ENCODE measurements at regions not wholly inside any gene's neighbourhood (a gene's known extent, or its start where the extent isn't known, plus 50 kb on each side); places are given as distances from the start of the nearest gene placed in this dataset.

DNA sequence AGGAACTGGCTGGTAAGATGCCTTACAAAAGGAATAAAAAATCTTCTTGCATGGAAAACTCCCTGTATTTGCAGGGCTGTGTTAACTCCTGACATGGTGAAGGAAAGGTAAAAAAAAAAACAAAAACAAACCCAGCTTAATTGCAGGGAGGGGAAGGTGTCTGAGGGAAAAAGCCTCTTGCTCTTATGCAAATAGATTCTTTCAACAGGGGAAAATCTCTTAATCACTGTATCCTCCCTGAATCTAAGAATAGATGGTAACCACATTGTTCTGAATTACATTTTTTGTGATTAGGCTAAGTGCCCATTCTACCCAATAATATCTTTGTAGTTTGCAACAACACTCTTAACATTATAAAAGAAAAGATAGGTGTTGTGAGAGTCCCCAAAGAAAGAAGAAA is 172.6 kb downstream of the RBM46 start:
- no peak overlapping the region for H3K4me3 Mint-ChIP-seq
- CTCF ChIA-PET, result no interaction called here
- H3K27me3 Mint-ChIP-seq (ENCODE audit: low read depth), result no peaks in the 10 kb centered on the region
- no peak overlapping the region for H3K27ac Mint-ChIP-seq
- no peaks in the 10 kb centered on the region for H3K4me1 Mint-ChIP-seq (ENCODE audit: low read depth)
- intact Hi-C loops (cut with micrococcal nuclease), result no loop called here
- H3K9me3 Mint-ChIP-seq, result peaks cover 10% of the 10 kb centered on the region
- DNase-seq, result no peak
- H3K36me3 Mint-ChIP-seq (ENCODE audit: low read depth), result no peaks in the 10 kb centered on the region

DNA sequence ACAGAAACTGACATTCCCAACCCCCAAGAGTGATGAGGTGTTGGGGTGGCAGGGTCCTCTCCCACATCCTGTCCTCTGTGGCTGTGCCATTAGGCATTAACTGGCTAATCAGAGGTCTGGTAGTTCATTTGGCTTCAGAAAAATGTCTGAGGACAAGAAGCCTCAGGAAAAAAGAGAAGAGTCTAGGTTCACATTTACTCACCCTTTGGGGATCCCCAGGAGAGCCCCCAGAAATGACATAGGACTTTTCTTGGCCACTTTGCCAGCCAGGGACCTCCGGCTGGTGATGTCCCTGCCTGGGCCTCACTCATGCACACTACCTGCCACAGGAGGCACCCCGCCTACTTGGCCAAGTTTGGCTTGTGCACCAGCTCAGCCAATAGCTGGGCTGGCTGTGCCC is 173.0 kb downstream of the RBM46 start:
- peaks cover 10% of the 10 kb centered on the region for H3K9me3 Mint-ChIP-seq
- no peak for DNase-seq
- CTCF ChIA-PET, result no interaction called here
- intact Hi-C loops (cut with micrococcal nuclease), result no loop called here
- H3K27ac Mint-ChIP-seq, result no peak overlapping the region
- H3K4me3 Mint-ChIP-seq, result no peak overlapping the region
- H3K4me1 Mint-ChIP-seq (ENCODE audit: low read depth), result no peaks in the 10 kb centered on the region
- no peaks in the 10 kb centered on the region for H3K36me3 Mint-ChIP-seq (ENCODE audit: low read depth)
- no peaks in the 10 kb centered on the region for H3K27me3 Mint-ChIP-seq (ENCODE audit: low read depth)

DNA sequence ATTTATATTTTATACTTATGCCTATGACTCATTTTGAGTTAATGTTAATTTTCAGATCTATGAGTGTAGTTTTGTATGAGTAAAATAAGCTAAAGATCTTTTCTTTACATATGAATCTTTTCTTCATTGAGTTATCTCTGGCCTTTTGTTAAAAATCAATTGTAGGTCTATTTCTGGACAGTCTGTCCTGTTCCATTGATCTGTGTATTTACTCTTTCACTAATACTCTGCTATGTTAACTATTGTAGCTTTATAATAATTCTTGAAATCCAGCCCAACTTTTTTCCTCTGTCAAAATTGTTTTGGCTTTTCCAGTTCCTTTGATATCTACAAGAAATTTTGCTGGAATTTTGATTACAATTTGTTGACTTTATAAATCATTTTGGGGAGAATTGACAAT is 177.0 kb downstream of the RBM46 start:
- CTCF ChIA-PET, result no interaction called here
- Mint-ChIP-seq H3K4me1 (ENCODE audit: low read depth) (no peaks in the 10 kb centered on the region), H3K27ac (no peak overlapping the region), H3K36me3 (ENCODE audit: low read depth) (no peaks in the 10 kb centered on the region), H3K27me3 (ENCODE audit: low read depth) (no peaks in the 10 kb centered on the region), H3K4me3 (no peak overlapping the region), H3K9me3 (peaks cover 4% of the 10 kb centered on the region)
- DNase-seq, result no peak
- intact Hi-C loops (cut with micrococcal nuclease), result no loop called here

DNA sequence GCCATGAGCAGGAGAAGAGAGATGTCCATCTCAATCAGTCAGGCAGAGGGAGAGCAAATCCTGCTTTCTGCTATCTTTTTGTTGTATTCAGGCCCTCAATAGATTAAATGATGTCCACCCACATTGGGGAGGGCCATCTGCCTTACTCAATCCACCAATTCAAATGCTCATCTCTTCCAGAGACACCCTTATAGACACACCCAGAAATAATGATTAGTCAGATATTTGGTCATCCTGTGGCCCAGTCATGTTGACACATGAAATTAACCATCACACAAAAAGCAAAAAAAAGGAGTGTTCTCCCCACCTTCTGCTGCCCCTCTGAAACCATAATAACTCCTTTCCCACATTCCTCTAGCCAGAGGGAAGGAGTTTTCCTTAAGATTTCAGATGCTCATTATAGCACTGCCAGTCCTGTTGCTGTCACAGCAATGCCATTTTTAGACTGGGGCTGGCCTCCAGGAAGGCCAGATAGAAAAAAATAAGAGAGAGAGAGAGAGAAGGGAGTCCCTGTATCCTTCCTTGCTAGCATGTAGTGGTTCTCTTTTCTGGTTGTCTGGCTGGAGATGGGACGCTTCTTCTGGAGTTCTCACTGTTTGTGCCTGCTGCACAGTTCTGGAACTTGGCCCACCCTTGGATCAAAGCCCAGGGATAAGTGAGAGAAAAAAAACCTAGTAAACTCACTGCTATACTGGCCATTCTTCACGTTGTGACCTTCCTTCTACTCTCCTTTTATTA is 177.7 kb downstream of the RBM46 start:
- Mint-ChIP-seq H3K4me1 (ENCODE audit: low read depth) (no peaks in the 10 kb centered on the region), H3K27me3 (ENCODE audit: low read depth) (no peaks in the 10 kb centered on the region), H3K4me3 (no peak overlapping the region), H3K9me3 (peaks cover 3% of the 10 kb centered on the region), H3K36me3 (ENCODE audit: low read depth) (no peaks in the 10 kb centered on the region), H3K27ac (no peak overlapping the region)
- DNase-seq, result no peak
- CTCF ChIA-PET, result no interaction called here
- intact Hi-C loops (cut with micrococcal nuclease), result no loop called here

DNA sequence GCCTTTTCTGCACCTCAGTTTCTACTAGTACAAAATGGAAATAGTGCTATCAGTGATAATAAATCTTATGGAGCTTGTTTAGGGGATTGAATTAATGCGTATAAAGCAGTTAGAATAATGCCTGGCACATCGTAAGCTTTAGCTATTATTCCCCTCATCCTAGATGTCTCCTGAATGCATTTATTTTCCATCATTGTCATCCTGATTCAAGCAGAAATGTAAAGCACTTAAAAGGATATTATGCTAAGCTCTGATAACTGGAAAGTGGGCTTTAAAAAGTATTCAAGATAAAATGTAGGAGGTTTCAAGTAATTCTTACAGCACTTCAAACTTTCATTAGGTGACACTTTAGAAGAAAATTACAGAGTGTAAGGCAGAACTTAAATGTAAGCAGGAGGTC is 178.7 kb downstream of the RBM46 start:
- no peak for DNase-seq

DNA sequence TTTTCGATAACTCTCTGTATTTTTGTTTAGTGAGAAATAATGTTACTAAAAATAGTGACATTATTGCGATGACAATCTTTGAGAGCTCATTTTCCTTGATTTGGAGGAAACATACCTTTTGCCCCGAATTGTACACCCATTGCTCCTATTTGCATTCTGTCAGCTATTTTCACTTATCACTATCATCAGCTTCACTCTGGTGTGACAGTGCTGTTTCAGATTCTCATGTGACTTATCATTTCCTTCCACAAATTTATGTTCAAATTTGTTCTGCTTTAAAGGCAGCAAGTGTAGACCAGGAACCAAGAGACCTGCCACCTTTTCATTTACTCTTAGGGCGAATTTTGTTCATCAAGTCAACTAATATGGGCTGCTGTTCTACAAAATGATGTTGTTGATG is 179.4 kb downstream of the RBM46 start:
- H3K27me3 Mint-ChIP-seq (ENCODE audit: low read depth), result peaks cover 3% of the 10 kb centered on the region
- CTCF ChIA-PET, result no interaction called here
- no peak overlapping the region for H3K4me3 Mint-ChIP-seq
- intact Hi-C loops (cut with micrococcal nuclease), result no loop called here
- H3K27ac Mint-ChIP-seq, result no peak overlapping the region
- H3K36me3 Mint-ChIP-seq (ENCODE audit: low read depth), result no peaks in the 10 kb centered on the region
- no peaks in the 10 kb centered on the region for H3K4me1 Mint-ChIP-seq (ENCODE audit: low read depth)
- no peaks in the 10 kb centered on the region for H3K9me3 Mint-ChIP-seq
- DNase-seq, result no peak

More for the DNA sequence above, 178.7 kb downstream of the RBM46 start:
- peaks cover 3% of the 10 kb centered on the region for H3K27me3 Mint-ChIP-seq (ENCODE audit: low read depth)
- H3K36me3 Mint-ChIP-seq (ENCODE audit: low read depth), result no peaks in the 10 kb centered on the region
- CTCF ChIA-PET, result no interaction called here
- intact Hi-C loops (cut with micrococcal nuclease), result no loop called here
- no peaks in the 10 kb centered on the region for H3K9me3 Mint-ChIP-seq
- H3K4me1 Mint-ChIP-seq (ENCODE audit: low read depth), result no peaks in the 10 kb centered on the region
- no peak overlapping the region for H3K27ac Mint-ChIP-seq
- H3K4me3 Mint-ChIP-seq, result no peak overlapping the region

DNA sequence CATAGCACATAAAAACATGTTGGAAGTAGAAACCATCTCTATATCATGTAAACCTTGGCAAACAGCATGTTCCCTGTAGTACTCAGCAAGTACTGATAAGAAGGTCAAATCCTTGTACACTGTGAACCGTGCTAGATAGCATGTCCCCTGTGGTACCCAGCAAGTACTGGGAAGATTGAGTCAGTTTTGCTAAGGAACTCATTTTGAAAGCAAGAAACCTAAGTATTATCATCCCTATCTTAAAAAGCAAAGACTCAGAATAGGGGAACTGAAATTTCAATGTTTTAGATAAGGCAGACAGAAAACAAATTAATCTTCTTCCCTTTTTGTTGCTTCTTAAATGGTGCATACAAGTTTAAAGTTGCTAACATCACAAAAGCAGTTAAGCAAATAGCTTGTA is 180.2 kb downstream of the RBM46 start:
- CTCF ChIA-PET, result interaction anchor here (0.8 kb wide), 1 partner anchor 9 kb away, joined by 3 read pairs; no protein-coding TSS in a partner anchor
- Mint-ChIP-seq H3K27ac (no peak overlapping the region), H3K4me3 (no peak overlapping the region), H3K36me3 (ENCODE audit: low read depth) (no peaks in the 10 kb centered on the region), H3K4me1 (ENCODE audit: low read depth) (no peaks in the 10 kb centered on the region), H3K27me3 (ENCODE audit: low read depth) (peaks cover 3% of the 10 kb centered on the region), H3K9me3 (no peaks in the 10 kb centered on the region)
- DNase-seq, result no peak
- intact Hi-C loops (cut with micrococcal nuclease), result no loop called here

DNA sequence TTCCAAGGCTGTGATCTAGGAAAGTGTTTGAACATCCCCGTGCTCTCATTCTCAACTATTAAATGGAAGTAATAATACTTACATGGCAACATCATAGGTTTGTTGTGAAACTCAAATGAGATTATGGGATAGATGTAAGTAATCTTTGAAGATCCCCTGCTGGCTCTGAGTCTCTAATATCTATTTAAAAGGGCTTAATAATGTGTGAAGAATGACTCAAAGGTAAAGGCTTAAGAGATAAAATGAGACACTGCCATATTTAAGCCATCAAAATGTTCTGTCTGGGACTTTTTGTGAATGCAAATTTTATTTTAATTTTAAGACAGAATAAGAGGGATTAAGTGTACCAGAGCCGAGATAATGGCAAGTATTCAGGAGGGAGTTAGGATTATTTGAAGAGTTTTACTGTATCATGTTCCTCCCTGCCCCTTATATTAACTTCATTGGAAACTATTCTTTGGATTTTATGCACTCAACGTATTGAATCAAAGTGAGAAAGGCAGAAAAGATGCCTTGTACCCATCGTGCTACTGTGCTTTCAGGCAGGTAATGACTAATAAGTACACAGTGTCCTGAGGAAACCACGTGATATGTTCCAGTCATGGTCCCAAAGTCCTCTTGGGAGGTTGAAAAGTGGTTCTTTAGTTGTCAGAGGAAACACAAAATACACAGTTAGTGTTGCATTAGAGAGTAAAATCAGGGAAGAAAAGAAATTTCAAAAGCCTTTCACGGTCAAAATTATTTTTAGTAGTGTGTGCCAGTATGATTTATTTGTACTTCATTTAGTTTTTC is 192.4 kb downstream of the RBM46 start:
- CTCF ChIA-PET, result interaction anchor here (1.3 kb wide), 1 partner anchor 9 kb away, joined by 6 read pairs; no protein-coding TSS in a partner anchor
- H3K4me1 Mint-ChIP-seq (ENCODE audit: low read depth), result no peaks in the 10 kb centered on the region
- H3K9me3 Mint-ChIP-seq, result no peaks in the 10 kb centered on the region
- H3K4me3 Mint-ChIP-seq, result no peak overlapping the region
- H3K36me3 Mint-ChIP-seq (ENCODE audit: low read depth), result no peaks in the 10 kb centered on the region
- intact Hi-C loops (cut with micrococcal nuclease), result no loop called here
- no peak overlapping the region for H3K27ac Mint-ChIP-seq
- no peak for DNase-seq
- peaks cover 13% of the 10 kb centered on the region for H3K27me3 Mint-ChIP-seq (ENCODE audit: low read depth)

DNA sequence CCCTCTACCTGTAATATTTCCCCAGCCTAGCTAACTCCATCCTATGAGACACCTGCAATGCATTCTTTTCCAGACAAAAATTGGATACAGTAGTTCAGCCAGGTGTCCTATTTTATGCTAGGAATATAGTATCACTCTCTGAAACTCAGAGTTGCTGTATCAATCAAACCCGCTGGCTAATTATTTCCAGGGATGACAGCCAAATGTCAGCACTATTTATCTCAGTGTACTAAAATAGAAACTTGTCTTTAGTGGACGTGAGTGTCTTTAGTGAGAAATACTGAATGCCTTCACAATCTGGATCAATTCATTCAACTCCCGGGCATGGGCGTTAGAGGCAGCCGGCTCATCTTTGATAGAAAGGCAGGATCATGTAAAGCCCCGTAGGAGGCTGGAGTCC is 196.2 kb downstream of the RBM46 start:
- H3K27ac Mint-ChIP-seq, result no peak overlapping the region
- DNase-seq, result no peak
- intact Hi-C loops (cut with micrococcal nuclease), result no loop called here
- CTCF ChIA-PET, result no interaction called here
- no peak overlapping the region for H3K4me3 Mint-ChIP-seq
- peaks cover 3% of the 10 kb centered on the region for H3K27me3 Mint-ChIP-seq (ENCODE audit: low read depth)
- H3K36me3 Mint-ChIP-seq (ENCODE audit: low read depth), result no peaks in the 10 kb centered on the region
- H3K4me1 Mint-ChIP-seq (ENCODE audit: low read depth), result no peaks in the 10 kb centered on the region
- H3K9me3 Mint-ChIP-seq, result no peaks in the 10 kb centered on the region

DNA sequence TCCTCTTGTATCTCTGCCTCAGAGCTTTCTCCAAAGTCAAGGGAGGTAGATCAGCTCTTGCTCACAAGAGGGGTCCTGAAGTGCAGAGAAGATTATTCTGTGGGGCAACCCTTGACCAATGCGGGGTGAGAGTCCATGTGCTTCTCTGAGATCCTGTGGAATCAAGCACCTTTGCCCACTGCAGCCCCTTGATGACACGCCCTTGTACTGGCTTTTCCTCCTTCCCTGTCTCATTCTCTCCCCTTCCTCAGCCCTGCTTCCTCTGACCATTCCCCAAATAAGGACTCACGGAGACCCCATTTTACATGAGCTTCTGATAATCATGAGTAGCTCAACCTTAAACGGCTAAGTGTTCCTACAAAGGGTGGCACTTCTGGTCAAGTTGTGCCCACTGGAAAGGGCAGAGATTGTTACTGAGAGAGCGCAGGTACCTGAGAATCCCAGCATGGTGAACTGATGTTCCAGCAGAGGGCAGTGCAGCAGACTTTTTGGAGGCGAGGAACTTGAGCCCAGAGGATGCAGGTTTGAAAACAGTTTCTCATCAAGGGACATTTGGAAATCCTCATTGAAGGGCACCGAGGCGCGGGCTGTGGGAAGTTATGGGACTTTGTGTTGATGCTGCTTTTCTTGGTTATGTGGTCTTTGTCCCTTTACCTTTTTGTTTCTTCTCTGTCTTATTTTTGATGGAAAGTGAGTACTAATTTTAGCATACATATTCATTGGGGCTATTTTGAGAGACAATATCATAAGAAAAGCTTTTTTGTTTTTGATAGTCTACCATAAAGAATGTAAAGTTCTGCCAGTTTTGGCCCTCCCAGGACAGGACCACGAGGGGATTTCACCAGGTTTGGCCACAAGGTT is 201.3 kb downstream of the RBM46 start:
- Mint-ChIP-seq H3K27ac (no peak overlapping the region), H3K9me3 (no peaks in the 10 kb centered on the region), H3K36me3 (ENCODE audit: low read depth) (no peaks in the 10 kb centered on the region), H3K4me1 (ENCODE audit: low read depth) (no peaks in the 10 kb centered on the region), H3K27me3 (ENCODE audit: low read depth) (peaks cover 7% of the 10 kb centered on the region), H3K4me3 (no peak overlapping the region)
- peak; percentile 61 for DNase-seq
- CTCF ChIA-PET, result interaction anchor here (0.7 to 1.8 kb wide), 4 partner anchors 10 to 385 kb away, joined by 3 to 6 read pairs (median 4); no protein-coding TSS in a partner anchor
- intact Hi-C loops (cut with micrococcal nuclease), result loop anchor here (1.0 to 5.0 kb wide), 3 partner anchors 175 to 389 kb away; no protein-coding TSS in a partner anchor

DNA sequence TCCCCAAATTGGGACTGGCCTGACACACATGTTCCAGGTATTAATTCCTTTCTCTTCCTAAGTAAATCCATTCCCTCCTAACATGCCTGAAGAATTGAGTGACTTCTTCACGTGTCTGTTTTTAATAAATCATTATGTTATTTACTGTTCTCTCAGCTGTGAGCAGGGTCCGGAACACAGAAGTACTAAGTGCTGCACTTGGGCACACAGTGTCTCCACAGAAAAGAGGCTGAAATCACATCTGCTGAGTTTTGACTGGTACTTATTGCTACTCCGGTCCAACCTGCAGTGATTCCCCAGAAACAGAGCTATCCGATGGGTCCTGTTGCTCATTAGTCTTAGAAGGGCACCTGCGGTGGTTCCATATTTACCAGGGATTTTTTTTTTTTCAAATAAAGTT is 202.6 kb downstream of the RBM46 start:
- CTCF ChIA-PET, result no interaction called here
- Mint-ChIP-seq H3K27me3 (ENCODE audit: low read depth) (peaks cover 7% of the 10 kb centered on the region), H3K9me3 (no peaks in the 10 kb centered on the region), H3K27ac (no peak overlapping the region), H3K4me1 (ENCODE audit: low read depth) (no peaks in the 10 kb centered on the region), H3K36me3 (ENCODE audit: low read depth) (no peaks in the 10 kb centered on the region), H3K4me3 (no peak overlapping the region)
- DNase-seq, result no peak
- intact Hi-C loops (cut with micrococcal nuclease), result loop anchor here (5.0 kb wide), 1 partner anchor 176 kb away; no protein-coding TSS in a partner anchor

DNA sequence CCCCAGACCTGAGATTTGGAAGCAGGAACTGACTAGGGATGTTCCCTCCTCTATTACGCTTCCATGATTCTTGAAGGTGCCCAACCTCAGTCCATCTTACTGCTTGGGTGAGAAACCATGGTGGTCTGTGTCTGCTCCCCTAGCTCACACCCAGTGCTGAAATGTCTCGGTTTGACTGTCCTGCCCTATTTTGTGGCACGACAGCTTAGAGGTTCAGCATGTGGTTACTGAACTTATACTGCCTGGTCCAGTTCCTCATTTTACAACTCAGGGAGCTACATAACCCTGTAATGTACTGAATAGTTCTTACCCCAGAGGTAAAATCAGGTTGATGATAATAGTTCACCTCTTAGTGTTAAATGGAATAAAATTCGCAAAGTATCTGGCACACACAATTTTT is 203.1 kb downstream of the RBM46 start:
- H3K4me1 Mint-ChIP-seq (ENCODE audit: low read depth), result no peaks in the 10 kb centered on the region
- intact Hi-C loops (cut with micrococcal nuclease), result loop anchor here (5.0 kb wide), 1 partner anchor 177 kb away; no protein-coding TSS in a partner anchor
- no peak overlapping the region for H3K27ac Mint-ChIP-seq
- H3K36me3 Mint-ChIP-seq (ENCODE audit: low read depth), result no peaks in the 10 kb centered on the region
- CTCF ChIA-PET, result no interaction called here
- H3K27me3 Mint-ChIP-seq (ENCODE audit: low read depth), result peaks cover 7% of the 10 kb centered on the region
- no peak overlapping the region for H3K4me3 Mint-ChIP-seq
- H3K9me3 Mint-ChIP-seq, result no peaks in the 10 kb centered on the region
- no peak for DNase-seq

Data from activated naive CD4-positive, alpha-beta T cell treated with anti-CD3 and anti-CD28 coated beads for 36 hours (primary cell).